LNCaP clone FGC (cell line): ENCODE measurements at regions not wholly inside any gene's neighbourhood (a gene's known extent, or its start where the extent isn't known, plus 50 kb on each side); places are given as distances from the start of the nearest gene placed in this dataset.
A peak's percentile ranks its signal among the peaks of the same experiment; 100 is the strongest.

ENCODE experiments used
- DNase-seq: peaks from one replicate; pipeline ENCODE4 v3.0.0-alpha.2; 2011; ENCODE audit warnings: low read depth
- H3K4me3 ChIP-seq: 2 replicates; pipeline ENCODE4 v1.5.1; 2011; ENCODE audit warnings: mild to moderate bottlenecking, low read depth, low read length, control low read depth
- CTCF ChIP-seq: IDR thresholded peaks from 2 replicates; pipeline ENCODE4 v1.5.1; 2012; ENCODE audit warnings: mild to moderate bottlenecking; ENCODE audit not compliant: control insufficient read depth, insufficient read depth; ENCODE audit errors: extremely low read depth

GRCh38 chr4:141290771-141291170, 70.1 kb downstream of the ZNF330 start:
- H3K4me3 ChIP-seq, result no peak overlapping the region
- DNase-seq, result no peak
- no peak for TF ChIP-seq CTCF

GRCh38 chr4:141294306-141294705, 73.6 kb downstream of the ZNF330 start:
- no peak for TF ChIP-seq CTCF
- DNase-seq, result no peak
- H3K4me3 ChIP-seq, result no peak overlapping the region

DNA sequence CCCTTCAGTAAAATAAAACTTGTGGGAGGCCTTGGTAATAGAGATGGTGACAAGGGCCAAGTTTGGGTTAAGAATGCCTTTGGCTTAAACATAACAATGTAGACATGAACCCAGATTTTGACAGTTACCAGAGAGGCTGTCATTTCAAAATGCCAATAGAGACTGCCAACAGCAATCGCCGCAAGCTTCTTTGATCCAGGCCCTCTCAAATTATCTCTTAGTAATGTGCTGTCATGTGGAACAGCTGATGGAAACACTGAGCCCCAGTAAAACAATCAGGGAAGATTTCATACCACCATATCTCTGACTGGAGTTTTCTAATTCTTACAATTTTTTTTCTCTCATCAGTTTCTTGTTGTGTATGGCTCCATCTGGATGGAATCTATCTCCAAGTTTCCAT, 80.5 kb downstream of the ZNF330 start:
- H3K4me3 ChIP-seq, result no peak overlapping the region

DNA sequence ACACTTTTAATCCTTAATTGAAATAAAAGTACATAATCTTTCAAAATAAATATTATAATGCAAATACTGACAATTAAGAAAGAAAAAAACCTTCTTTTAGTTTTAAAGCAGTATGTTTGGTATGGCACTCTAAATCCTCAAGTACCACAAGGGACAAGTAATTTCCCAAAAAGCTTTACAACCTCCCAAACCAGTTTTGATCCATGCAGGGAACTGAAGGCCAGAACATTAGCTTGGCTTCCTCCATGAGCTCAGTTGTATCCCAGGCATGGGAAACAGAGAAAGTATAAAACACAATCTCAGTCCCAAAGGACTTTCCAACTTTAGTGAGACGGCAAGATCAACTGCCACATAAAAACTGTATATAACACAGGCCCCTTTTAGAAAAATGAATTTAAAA, 82.2 kb downstream of the ZNF330 start:
- TF ChIP-seq CTCF, result no peak
- DNase-seq, result no peak
- no peak overlapping the region for H3K4me3 ChIP-seq

More for the DNA sequence above, 80.5 kb downstream of the ZNF330 start:
- no peak for DNase-seq
- TF ChIP-seq CTCF, result no peak

GRCh38 chr4:141304346-141304745, 83.7 kb downstream of the ZNF330 start:
- no peak overlapping the region for H3K4me3 ChIP-seq
- DNase-seq, result no peak
- TF ChIP-seq CTCF, result no peak

- no peak for TF ChIP-seq CTCF
- DNase-seq, result no peak
- H3K4me3 ChIP-seq, result no peak overlapping the region
Observed at GRCh38 chr4:141306331-141306730, 85.6 kb downstream of the ZNF330 start.

DNA sequence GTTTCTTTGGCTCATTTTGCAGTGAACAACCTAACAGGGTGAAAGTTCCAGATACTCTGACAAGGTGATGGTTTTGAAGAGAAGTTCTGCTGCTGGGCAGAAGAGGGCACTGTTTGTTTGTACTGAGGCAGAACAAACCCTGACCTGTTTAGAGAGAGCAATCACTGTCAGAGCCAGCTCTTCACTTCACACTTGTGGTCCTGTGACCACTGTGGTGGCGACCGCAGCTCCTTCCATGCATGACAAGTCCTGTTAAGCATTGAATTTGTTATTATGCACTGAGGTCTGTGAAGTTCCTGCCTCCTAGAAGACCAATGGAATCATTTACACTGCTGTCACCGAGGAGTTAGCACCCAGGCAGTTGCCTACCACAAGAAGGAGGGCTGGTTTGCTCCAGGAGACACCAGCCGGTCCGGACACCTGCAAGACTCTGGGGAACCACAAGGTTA, 86.6 kb downstream of the ZNF330 start:
- H3K4me3 ChIP-seq, result no peak overlapping the region
- TF ChIP-seq CTCF, result peak; percentile 92
- DNase-seq, result peak; percentile 30
